NCI-H146 treated with DMSO at 0.1 percent for 48 hours (cell line): ENCODE measurements at regions not wholly inside any gene's neighbourhood (a gene's known extent, or its start where the extent isn't known, plus 50 kb on each side); places are given as distances from the start of the nearest gene placed in this dataset.

Source experiments
- DNase-seq: peaks from one replicate; lab custom pipeline; 2025; ENCODE audit not compliant: unreplicated experiment; lab: John Stamatoyannopoulos, UW

DNA sequence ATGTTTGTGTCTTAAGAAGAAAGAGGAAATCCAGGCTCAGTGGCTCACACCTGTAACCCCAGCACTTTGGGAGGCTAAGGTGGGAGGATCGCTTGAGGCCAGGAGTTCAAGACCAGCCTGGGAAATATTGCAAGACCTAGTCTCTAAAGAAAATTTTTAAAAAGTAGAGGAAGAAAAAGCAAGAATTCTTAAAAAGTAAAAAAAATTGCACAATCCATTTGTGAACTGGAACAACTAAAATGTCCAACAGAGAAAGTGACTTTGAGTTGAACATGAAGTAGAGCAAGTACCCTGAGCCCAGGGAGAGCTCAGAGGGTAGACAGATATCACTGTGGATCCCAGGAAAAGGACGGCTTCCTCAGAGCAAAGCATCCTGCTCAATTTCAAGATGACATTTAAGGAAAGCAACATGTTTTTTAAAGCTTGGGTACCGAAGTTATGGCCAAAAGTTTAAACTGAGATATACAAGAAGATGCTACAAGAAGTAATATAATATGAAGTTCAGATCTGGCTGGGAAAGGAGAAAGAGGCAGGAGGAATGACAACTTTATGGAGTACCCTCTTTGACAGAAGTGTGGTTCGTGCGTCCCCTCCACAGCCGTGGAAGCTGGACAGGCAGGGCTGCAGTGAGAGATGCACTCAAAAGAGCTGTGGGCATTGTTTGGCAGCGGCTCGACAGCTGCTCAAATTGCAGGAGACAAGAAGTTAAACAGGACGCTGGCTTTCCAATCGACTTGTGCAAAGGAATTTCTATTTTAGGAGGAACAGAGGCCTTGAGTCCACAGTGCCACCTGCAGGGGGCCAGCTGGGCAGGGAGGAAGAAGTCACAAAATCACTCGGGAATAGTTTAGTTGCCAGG lies 201.3 kb downstream of the JCAD start:
- DNase-seq: peak; percentile 7

DNA sequence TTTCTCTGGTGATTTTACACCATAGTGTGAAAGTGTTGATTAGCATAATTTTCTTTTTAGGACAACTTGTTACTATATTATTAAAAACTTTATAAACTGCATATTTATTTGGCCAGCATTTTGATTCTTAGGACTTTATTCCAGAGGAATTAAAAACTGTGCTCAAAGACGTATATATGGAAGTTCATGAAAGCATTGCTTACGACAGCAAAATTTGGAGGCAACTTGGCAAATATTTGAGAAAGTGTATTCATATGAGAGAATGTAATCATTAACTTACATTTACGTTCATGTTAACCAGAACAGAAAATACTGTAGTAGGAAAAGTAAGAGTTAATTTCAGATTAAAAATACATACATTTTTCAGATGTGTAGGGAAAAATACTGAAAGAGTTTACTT lies 203.1 kb downstream of the JCAD start:
- DNase-seq: no peak

DNA sequence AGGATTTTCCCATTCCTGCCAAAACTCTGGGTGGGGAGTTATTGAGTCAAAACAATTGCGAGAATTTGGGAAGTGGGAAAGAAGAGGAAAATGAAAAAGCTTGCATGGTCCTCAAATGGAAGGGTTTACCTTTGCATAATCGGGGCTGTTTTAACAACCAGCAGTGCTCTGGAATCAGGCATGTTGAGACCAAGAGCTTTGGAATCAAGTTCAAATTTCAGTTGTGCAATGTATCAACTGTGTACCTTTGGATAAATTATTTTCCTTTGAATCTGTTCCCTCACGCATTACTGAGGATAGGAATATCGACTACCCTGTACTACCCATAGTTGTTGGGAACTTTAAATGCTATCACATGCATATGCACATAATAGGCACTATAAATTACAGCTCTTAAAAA lies 205.5 kb downstream of the JCAD start:
- no peak for DNase-seq

DNA sequence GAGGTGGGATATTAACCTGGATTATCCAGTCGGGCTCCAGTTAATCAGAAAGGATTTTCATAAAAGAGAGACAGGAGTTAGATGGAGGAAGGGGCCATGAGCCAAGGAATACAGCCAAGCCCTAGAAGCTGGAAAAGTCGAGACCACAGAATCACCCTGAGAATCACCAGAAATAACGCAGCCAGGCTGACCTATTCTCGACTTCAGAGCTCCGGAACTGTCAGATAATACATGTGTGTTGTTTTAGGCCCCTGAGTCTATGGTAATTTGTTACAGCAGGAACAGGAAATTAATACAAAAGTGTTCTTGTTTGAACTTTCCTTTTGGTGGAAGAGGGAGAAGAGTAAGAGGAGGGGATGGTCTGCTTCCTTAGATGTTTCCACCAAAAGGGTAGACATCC lies 208.1 kb downstream of the JCAD start:
- no peak for DNase-seq

DNA sequence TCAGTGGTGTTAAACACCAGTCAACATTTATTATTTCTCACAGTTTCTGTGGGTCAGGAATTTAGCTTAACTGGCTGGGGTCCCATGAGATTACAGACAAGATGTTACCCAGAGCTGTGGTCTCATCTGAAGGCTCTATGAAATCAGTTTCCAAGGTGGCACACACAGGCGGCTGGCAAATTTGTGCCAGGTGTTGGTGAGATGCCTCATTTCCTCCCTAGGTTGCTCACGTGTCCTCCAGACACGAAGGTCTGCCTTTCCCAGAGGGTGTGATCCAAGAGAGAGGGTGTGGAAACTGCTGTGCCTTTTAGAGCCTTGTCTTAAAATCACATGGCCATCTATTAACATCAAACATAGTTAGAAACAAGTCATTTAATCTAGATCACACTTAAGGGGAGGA lies 209.0 kb downstream of the JCAD start:
- no peak for DNase-seq

DNA sequence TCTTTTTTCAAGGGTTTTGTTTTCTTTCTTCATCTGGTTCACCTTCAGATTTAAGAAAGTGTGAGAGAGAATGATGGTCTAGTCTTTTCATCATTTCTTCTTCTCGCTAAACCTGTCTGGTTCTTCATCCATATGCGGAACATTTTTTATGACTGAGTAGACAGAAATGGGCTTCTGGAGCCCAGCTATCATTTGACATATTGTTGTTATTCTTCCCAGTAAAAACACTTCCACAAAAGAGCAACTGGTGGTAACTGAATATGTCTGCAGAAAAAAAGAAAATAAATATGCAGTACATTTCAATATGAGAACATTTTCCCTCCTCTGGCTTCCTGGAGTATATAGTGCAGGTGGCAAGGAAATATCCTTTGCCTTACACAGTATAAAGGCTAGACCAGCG lies 209.5 kb downstream of the JCAD start:
- DNase-seq: no peak

DNA sequence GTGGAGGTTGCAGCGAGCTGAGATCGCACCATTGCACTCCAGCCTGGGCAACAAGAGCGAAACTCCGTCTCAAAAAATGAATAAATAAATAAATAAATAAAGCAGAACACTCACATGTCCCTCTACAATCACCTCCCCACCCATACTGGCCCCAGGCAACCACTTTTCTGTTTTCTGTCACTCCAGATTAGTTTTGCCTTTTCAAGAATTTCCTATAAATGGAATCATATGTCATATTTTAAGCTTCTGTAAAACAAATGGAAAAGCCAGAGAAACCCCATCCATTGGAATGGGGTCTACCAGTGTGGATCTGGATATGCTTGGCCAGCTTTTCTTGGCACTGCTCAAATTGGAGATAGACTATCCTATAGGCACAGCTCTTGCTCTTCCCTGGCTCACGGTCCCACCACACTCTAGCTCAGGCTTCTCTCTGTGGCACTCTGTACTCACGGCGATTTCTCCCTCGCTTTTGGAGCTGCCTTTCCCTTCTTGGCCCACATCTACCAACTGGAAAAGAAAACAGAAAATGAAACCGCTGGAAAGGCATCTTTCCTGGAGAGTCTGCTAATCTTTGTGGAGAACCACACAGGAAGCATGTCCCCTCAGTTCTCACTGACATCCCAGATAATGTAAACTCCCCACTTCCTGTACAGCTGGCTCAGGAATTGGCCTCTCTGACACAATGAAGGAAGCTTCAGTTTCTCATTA lies 210.1 kb downstream of the JCAD start:
- DNase-seq: peak; percentile 36

DNA sequence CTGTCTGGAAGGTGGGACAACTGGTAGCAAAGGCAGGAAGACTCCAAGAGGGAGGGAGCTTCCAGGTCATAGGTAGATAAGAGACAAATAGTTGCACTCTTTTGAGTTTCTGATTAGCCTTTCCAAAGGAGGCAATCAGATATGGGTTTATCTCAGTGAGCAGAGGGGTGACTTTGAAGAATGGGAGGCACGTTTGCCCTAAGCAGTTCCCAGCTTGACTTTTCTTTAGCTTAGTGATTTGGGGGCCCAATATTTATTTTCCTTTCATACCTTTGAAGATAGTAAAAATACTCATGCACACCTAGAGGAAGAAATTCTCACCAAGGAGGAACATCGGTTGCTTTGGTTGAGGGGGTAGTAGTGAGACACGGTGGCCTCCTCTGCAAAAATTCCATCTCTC lies 212.1 kb upstream of the SVIL start:
- no peak for DNase-seq

DNA sequence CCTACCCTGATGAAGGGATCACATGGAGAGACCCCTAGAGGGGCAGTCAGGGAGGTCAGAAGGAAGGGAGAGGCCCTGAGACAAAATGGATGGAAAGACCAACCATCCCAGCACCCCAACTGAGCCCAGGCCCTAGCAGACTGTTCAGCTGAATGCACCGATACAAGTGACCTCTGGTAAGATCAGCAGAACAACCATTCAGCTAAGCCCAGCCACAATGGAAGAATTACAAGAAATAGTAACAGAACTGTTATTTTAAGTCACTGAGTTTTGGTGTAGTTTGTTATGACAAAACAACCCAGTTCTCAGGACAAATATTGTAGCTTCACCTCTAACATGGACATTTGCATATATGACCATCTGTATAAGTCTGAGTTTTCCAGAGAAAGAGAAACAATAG lies 210.4 kb upstream of the SVIL start:
- DNase-seq: no peak

DNA sequence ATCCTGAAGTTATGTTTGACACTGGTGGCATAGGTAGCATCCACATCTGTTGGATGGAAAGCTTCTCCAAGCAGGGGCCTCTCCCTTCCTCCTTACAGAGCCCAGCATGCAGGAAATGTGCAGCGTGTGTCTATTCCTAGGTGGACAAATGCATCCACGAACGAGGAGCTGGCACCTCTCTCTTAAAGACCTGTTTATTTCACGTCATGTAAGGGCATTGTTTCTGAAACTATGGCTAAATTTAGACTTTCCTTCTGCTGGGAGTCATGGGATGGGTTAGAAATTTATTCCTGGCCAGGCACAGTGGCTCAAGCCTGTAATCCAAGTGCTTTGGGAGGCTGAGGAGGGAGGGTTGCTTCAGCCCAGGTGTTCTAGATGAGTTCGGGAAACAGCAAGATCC lies 208.4 kb upstream of the SVIL start:
- no peak for DNase-seq

DNA sequence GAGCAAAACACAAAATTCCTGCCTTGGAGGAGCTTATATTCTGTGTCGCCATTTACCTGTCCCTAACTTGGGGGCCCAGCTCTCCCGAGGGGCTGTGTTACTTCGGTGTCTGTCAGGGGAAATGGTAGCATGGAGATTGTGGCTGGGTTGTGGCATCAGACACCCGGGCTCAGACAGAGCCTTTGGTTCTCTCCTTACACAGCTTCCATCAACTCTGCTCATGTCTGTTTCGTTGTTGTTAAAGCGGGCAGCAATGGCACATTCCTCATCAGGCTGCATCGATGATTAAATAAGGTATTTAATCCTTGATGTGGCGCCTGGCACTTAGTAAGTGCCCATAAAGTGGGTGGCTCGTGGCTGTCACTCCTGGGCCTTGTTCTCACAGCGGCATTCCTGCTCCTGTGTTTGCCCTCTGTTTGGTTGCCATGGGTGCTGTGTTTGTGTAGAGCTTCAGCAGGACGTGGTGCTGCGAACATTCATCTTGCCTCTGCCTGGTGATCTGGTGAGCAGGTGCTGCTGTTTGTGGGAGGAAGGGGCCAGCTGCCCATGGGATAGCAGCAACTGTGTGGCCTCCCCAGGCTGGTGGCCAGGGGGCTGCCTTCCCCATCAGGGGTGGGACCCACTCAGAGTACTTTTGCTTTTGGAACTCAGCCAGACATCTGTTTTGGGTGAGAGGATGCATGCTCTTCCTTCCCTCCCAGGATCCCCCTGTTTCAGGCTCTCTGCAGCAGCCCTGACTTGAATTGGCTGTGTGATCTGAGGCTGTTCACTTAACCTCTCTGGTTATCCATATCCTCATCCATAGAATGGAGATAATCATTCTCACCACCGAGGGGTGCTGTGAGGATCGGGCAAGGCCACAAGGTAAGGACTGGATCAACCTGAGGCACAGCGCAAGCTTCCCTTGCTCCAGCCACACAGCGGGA lies 207.2 kb upstream of the SVIL start:
- peak; percentile 93 for DNase-seq

DNA sequence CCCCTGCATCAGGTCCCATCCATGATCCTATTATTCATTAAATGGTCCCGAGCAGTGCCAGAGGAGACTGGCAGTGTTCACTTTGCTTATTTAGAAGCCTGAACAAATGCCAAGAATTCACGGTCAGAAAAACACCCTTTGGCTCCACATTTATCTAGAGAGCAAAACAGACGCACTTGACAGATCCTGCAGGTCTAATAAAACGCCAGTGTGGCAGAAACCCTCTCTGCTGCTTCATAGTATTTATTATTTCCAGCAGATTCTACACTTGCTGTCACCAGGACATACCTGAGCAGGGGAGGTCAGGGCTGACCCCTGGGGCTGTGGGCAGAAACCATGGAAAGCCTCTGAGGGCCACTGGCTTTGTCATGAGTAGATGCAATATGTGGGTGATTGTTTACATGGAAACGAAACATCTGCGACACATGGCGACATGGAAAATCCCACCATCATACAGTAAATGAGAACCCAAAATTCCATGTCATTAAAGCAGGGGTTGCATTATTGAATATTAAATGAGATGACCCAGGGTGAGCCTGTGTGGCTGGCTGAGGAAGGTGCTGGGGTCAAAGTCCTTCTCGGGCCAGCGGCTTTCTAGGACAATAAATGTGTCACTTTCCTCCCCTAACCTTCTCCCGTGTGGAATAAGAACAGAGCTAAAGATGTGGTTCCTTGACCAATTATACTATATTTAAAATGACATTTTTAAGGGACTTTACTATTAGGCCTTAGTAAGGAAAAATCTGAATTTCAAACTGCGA lies 205.9 kb upstream of the SVIL start:
- no peak for DNase-seq

DNA sequence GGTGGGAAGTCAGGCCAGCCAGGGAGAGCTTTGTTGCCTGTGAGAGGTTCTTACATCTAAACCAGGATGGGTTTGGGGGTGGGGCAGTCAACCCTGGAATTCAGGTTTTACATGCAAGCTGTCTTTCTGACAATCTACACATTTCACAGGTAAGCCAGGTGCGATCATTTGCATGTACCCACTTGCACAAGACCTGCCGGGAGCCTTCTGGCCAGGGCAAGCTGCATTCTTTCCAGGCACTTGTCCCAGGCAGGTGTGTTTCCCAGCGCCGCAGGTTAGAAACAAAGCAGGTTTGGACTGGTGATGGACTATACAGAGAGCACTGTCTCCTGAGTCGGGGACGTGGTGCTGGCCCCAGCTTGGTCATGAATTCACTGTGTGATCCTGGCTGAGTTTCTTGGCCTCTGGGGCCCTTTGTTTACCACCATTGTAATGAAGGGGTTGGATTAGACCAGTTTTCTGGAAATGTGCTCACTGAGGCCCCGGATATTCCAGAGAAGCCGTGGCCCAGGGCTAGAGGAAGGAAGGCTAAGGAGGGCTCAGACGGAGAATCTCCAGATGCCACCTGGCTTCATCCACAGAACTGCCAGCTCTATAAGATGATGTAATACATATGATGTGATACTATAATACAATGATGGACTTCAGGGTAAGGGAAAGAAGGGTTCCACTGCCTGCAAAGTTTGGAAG lies 205.2 kb upstream of the SVIL start:
- DNase-seq: peak; percentile 20

DNA sequence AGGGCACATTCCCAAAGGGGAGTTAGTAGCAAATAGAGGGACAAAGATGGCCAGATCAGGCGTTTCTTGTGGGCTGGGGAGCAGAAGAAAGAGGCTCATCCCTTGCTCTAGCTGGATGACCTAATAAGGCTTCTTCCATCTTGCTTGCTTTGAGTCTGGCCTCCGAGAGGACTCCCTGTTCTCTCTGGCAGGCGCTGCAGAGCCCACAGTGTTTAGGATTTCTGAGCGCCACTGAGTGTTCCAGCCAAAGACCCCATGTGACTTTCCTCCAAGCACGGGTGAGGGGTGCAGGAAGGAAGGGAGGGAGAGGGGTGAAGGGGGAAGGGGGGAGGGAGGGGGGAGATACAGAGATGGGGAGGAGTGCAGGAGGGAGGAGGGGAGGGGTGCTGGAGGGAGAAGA lies 203.8 kb upstream of the SVIL start:
- no peak for DNase-seq

DNA sequence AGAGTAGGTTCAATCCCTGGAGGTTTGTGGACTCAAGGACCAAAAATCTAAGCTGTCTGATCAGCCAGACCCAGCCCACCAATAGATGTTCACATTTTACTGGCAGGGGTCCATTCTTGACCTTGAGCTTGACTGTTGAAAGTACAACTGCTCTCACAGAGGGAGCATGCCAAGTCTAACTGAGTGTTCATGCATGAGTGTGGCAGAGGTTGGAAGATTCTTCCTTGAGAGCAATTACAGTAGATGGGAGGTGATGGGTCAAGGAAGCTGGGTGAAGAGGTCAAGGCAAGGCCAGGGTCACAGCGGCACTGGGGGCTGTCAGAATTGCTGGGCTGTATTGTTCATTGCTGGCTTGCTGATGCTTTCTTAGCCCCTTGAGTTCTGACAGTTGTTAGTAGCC lies 202.8 kb upstream of the SVIL start:
- DNase-seq: no peak

DNA sequence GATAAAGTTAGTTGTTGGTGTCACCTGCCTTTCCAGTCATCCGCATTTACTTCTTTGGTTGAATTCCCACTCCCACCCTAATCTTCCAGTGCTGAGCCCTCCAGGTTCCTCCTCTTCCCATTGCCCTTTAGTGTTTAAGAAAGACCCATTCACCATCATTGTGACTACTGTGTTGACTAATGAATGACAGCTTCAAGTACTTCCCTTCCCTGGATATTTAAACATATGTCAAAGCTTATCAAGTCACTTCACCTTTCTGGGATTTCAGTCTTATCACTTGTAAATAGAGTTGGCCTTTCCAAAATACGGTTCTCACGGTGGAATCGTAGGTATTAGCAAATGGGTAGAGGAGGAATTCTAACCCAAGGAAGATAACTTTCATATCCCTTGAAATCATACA lies 201.6 kb upstream of the SVIL start:
- no peak for DNase-seq

DNA sequence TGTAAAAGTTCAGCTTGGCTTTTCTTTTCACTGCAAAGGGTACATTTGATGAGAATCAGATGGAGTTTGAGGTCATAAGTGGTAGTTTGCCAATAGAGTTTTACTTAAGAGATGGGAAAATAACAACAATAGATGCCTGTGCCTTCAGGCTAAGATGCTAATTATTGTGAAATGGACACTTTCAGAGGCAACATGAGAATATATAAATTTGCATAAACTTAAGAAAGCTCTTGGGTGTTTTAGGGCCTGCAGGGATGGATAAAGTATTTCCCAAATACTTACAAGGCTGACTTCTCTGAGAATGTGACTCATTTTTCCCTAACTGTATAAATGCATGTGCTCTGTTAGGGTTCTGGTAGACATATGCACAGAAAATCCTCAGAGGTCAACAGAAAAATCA lies 200.3 kb upstream of the SVIL start:
- DNase-seq: no peak

DNA sequence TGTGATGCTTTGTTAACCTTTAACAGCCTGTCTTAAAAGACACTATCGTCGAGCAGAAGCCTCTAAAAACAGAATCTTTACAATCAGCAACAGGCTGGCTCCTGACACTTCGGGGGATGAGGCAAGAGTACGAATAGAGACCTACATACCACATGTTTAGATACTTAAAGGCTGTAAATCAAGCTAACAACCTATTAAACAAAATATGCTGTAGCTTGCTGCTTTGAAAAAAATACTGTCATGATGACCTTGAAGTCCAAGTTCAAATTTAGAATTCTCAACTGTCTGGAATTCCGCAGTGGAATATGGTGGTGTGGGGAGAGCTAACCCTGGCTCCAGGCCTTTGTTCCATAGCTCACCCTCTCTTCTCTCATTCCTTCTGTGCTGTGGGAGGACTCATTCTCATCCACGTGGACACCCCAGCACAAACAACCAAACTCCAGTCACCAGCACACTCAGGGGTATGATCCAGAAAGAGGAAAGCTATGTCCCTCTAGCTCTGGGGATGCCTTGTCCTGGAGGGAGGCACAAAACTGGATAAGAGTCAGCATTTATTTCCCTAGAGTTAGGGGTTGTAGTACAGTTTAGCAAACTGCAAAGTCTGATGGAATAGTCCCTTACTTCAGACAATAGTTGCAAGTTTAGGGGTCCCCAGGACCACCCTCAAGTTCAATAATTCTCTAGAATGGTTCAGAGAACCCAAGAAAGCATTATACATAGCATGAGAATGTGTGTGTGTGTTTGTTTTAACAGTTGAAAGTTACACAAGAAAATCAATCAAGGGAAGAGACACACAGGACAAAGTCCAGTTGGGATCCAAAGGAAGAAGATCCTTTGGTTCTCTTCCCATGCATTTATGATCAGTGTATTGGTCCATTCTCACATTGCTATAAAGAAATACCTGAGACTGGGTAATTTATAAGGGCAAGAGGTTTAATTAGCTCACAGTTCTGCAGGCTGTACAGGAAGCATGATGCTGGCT lies 196.1 kb upstream of the SVIL start:
- DNase-seq: no peak

DNA sequence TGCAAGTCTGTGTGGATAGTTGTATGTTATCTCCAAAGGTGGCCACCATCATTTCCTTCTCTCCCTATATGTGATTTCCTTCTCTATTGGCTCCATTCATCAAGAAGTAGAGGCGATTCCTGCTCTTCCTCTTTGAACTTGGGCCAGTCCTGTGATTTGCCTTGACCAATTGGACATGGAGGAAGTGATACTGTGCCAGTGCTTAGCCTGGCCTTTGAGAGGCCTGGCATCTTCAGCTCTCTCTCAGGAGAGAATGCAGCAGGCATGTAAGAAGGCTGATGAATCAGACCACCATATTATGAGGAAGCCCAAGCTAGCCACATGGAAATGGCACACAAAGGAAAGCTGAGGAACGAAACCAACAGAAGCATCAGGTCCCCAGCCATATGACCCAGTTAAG lies 195.0 kb upstream of the SVIL start:
- no peak for DNase-seq
